ENCODE measurements at regions not wholly inside any gene's neighbourhood (a gene's known extent, or its start where the extent isn't known, plus 50 kb on each side); places are given as distances from the start of the nearest gene placed in this dataset.

GRCh38 chr6:137758661-137759060, 108.4 kb upstream of the TNFAIP3 start:
- no peak for DNase-seq (ENCODE audit: low spot score)

GRCh38 chr6:137759624-137760023, 107.4 kb upstream of the TNFAIP3 start:
- DNase-seq (ENCODE audit: low spot score): no peak

GRCh38 chr6:137761072-137761471, 106.0 kb upstream of the TNFAIP3 start:
- DNase-seq (ENCODE audit: low spot score): no peak

- no peak for DNase-seq (ENCODE audit: low spot score)
Observed at GRCh38 chr6:137761487-137761886, 105.6 kb upstream of the TNFAIP3 start.

GRCh38 chr6:137762168-137763090, 104.6 kb upstream of the TNFAIP3 start:
- no peak for DNase-seq (ENCODE audit: low spot score)

- no peak for DNase-seq (ENCODE audit: low spot score)
Observed at GRCh38 chr6:137763436-137763835, 103.6 kb upstream of the TNFAIP3 start.

- DNase-seq (ENCODE audit: low spot score): no peak
Observed at GRCh38 chr6:137763886-137764285, 103.2 kb upstream of the TNFAIP3 start.

- no peak for DNase-seq (ENCODE audit: low spot score)
Observed at GRCh38 chr6:137764464-137764863, 102.6 kb upstream of the TNFAIP3 start.

- DNase-seq (ENCODE audit: low spot score): no peak
Observed at GRCh38 chr6:137765059-137765458, 102.0 kb upstream of the TNFAIP3 start.

- no peak for DNase-seq (ENCODE audit: low spot score)
Observed at GRCh38 chr6:137766596-137767370, 100.3 kb upstream of the TNFAIP3 start.

GRCh38 chr6:137767465-137767864, 99.6 kb upstream of the TNFAIP3 start:
- no peak for DNase-seq (ENCODE audit: low spot score)

- DNase-seq (ENCODE audit: low spot score): no peak
Observed at GRCh38 chr6:137767911-137768690, 99.0 kb upstream of the TNFAIP3 start.

GRCh38 chr6:137768935-137769334, 98.1 kb upstream of the TNFAIP3 start:
- no peak for DNase-seq (ENCODE audit: low spot score)

GRCh38 chr6:137769797-137770362, 97.2 kb upstream of the TNFAIP3 start:
- no peak for DNase-seq (ENCODE audit: low spot score)

- DNase-seq (ENCODE audit: low spot score): no peak
Observed at GRCh38 chr6:137772541-137773250, 94.4 kb upstream of the TNFAIP3 start.

GRCh38 chr6:137775227-137775626, 91.8 kb upstream of the TNFAIP3 start:
- DNase-seq (ENCODE audit: low spot score): no peak

GRCh38 chr6:137775720-137776119, 91.3 kb upstream of the TNFAIP3 start:
- DNase-seq (ENCODE audit: low spot score): no peak

- DNase-seq (ENCODE audit: low spot score): no peak
Observed at GRCh38 chr6:137776256-137776655, 90.8 kb upstream of the TNFAIP3 start.

- no peak for DNase-seq (ENCODE audit: low spot score)
Observed at GRCh38 chr6:137776786-137777686, 90.0 kb upstream of the TNFAIP3 start.

- DNase-seq (ENCODE audit: low spot score): no peak
Observed at GRCh38 chr6:137777687-137778075, 89.4 kb upstream of the TNFAIP3 start.
